ENCODE measurements at regions not wholly inside any gene's neighbourhood (a gene's known extent, or its start where the extent isn't known, plus 50 kb on each side); places are given as distances from the start of the nearest gene placed in this dataset.
A peak's percentile ranks its signal among the peaks of the same experiment; 100 is the strongest.
"Not testable (repeated sequence)": the region's sequence is repeated elsewhere in the genome, so short reads cannot be mapped to it uniquely, and the experiment has no call there.

DNA sequence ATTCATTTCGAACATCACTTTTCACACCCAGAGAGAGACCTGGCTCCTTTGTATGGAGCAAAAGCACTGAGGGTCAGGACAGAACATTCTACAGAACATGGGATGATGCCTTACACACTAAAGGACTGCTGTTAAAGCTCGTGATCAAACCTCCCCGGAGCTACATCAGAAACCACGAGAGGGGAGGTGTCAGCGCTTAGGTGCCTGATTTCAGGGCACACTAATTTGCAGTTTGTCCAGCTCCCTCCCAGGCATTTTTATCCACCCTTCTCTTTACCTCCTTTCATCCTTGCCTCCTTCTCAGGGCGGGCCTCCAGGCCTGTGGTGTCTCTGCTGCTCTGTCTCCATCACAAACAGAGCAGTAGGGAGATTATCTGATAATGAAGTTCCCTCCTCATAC, 127.5 kb downstream of the VPREB1 start:
- peak; percentile 62 for DNase-seq (ENCODE audit: low spot score)

DNA sequence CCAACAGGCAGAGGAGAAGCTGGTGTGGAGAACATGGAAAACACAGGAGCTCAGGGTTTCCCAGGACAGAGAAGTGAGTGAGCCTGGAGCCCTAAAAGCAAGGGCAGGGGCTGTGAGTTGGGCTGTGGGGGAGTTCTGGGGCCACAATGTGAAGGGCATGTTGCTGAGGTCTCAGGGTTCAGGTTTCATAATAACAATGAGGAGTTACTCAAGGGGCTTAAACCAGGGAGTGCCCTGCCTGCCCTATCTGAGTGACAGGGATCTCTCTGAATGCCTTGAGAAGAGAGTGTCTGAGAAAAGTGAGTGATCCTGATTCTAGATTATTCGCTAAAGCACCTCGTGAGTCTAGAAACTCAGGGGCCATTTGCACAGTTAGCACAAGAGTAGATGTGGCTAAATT, 129.6 kb downstream of the VPREB1 start:
- DNase-seq (ENCODE audit: low spot score): no peak

DNA sequence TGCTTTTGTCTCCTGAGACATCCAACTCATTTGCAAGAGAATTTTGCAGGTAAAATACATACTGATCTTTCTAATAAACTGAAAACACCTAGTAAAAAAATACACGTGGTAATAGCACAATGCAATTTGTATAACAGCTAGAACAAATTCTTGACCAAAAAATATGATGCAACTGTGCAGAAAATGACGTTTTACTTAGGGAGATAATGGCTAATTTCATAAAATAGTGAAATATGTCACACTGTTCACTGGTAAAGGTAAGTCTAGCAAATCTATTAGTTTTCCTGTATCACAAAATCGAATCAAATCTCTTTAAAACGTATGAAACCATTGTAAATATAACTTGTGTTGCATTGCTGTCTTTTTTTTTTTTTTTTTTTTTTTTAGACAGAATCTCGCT, 130.0 kb downstream of the VPREB1 start:
- no peak for DNase-seq (ENCODE audit: low spot score)

- no peak for DNase-seq (ENCODE audit: low spot score)
Observed at GRCh38 chr22:22375576-22376351, 131.2 kb downstream of the VPREB1 start.

DNA sequence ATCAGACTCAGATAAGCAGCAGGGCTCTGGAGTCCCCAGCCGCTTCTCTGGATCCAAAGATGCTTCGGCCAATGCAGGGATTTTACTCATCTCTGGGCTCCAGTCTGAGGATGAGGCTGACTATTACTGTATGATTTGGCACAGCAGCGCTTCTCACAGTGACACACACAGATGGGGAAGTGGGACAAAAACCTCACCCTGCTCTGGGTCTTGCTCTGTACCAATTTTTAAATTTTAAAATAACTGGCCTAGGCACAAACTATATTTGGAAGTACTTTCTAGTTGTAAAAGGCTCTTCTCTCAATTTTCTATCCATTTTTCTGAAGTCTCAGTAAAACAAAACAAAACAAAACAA, 131.7 kb downstream of the VPREB1 start:
- DNase-seq (ENCODE audit: low spot score): no peak

DNA sequence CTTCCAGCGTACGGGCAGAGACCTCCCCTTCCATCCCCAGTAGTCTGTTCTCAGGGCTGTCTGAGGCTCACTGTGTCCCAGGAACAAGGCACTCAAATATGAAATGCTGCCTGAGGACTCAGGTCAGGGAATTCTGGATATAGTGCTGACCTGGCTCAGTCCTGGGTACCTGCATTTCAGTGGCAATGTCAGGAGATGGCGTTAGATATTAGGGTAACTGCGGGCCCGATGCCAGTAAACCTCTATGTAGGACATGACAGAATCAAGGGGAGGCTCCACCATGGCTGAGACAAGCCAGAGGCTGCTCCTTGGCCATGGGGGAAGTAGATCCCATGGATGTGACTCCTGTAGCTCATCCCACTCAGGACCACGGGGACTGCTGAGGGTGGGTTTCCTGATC, 131.7 kb downstream of the ZNF280B start:
- not testable (repeated sequence) for DNase-seq (ENCODE audit: low spot score)

- DNase-seq (ENCODE audit: low spot score): no peak
Observed at GRCh38 chr22:22377335-22377734, 131.2 kb downstream of the ZNF280B start.

DNA sequence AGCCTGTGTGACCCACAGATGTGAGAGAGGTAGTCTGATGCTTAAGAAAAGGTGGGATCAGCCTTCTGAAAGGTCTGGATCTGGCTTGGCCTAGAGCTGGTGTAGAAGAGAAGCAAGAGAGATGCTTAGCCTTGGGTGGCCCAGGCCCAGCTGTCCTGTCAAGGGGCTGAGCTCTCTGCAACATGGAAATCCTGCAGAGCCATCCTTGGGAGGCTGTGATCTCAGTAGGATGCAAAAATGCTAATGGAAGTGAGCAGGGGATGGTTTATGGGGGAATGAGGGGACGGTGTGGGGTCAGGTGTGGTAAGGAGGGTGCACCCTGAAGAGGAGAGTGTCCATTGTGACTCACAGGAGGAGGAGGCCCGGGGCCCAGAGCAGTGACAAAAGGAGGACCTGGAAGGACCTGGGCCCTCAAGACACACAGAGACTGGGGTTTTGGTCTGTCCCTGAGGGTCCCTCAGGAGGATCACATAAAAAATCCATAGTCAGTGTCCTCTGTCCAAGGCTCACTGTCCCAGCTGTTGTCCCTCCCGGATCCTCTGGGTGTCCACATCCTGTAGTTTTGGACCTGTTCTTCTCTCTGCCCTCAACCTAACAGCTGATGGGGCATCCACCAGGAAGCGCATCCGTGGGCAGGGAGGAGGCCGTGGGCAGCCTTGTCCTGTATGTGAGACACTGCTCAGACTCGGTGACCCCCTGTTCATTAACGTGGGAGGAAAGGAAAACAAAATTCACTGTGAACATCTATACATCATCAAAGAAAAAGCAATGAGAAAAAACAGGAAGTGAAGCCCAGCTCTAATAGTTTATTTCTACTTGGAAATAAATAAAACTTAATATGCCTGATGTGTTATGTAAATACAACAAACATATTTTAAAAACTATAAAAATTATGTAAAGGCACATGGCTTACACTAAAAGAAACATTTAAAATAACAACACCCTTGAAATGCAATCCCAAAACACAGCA, 129.8 kb downstream of the ZNF280B start:
- no peak for DNase-seq (ENCODE audit: low spot score)

- DNase-seq (ENCODE audit: low spot score): no peak
Observed at GRCh38 chr22:22380098-22381030, 128.2 kb downstream of the ZNF280B start.

DNA sequence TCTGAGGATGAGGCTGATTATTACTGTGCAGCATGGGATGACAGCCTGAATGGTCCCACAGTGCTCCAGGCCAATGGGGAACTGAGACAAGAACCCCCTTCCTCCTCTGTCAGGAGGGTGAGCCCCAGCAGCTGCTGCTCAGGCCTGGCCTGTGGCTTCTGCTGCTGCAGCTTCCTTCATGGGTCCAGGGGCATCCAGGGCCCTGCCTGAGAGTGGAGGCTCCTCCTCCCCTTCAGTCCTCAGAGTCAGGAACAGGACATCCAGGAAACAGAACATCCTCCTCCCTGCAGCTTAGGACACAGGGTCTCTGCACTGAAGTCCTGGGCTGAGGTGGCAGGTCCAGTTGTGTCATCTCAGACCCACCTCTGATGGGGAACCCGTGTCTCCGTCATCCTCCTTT, 127.2 kb downstream of the ZNF280B start:
- DNase-seq (ENCODE audit: low spot score): not testable (repeated sequence)

- DNase-seq (ENCODE audit: low spot score): no peak
Observed at GRCh38 chr22:22384267-22384666, 124.3 kb downstream of the ZNF280B start.

DNA sequence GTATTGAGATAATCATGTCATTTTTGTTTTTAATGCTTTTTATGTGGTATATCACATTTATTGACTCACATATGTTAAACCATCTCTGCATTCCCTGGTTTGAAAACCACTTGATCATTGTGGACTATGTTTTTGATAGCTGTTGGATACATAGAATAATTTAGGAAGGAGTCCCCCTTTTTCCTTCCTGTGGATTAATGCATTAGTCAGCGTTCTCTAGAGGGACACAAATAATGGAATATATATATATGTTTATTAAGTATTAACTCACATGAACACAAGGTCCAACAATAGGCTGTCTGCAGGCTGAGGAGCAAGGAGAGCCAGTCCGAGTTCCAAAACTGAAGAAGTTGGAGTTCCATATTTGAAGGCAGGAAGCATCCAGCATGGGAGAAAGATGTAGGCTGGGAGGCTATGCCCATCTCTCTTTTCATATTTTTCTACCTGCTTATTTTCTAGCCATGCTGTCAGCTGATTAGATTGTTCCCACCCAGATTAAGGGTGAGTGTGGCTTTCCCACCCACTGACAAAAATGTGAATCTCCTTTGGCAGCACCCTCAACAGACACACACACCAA, 123.8 kb downstream of the ZNF280B start:
- DNase-seq (ENCODE audit: low spot score): no peak

DNA sequence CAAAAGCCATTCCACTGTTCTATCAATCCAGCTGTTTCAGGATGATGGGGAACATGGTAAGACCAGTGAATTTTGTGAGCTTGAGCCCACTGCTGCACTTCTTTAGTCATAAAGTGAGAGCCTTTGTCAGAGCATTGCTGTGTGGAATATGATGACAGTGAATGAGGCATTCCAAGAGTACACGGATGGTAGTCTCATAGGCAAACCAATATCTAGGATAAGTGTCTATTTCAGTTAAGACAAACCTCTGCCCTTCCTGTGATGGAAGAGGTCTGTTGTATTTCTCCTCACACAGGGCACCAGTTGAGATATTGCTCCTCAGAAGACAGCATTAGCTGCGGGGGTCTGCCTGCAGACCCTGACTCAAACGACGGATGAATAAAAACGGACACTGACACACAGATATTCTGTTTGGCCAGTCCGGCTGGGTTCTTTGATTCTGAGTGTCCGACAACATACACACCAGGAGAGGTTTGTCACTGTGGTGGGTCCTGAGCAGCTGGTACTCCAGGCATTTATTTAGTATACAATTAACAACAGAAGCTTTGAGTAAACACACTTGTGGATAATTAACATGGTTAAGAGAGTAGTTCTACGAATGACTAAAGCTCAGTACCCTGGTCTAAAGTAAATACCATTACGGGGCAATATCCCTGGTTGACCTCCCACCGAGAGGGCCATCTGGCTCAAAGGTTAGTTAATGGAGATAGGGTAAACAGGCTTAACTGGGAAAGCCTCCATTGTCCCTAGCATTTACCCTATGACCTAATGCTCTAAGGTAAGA, 121.7 kb downstream of the ZNF280B start:
- no peak for DNase-seq (ENCODE audit: low spot score)

GRCh38 chr22:22387386-22387736, 121.2 kb downstream of the ZNF280B start:
- DNase-seq (ENCODE audit: low spot score): no peak

DNA sequence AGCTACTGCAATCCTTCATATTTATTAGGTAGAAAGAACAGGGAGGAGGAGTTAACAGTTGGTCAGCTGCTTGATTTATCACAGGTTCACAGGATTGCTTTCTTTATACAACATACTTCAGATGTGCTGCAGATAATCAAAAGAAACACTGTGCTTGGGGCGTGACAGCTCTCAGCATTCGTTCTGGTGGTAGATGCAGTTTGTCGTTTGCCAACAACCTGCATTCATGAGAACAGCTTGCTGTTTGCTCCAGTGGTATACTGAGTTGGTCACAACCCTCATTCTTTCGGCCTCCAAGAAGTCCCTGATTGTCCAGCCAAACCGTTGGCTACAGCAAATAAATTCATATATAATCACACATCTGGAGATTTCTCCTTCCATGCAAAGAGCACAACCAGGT, 120.5 kb downstream of the ZNF280B start:
- DNase-seq (ENCODE audit: low spot score): no peak

DNA sequence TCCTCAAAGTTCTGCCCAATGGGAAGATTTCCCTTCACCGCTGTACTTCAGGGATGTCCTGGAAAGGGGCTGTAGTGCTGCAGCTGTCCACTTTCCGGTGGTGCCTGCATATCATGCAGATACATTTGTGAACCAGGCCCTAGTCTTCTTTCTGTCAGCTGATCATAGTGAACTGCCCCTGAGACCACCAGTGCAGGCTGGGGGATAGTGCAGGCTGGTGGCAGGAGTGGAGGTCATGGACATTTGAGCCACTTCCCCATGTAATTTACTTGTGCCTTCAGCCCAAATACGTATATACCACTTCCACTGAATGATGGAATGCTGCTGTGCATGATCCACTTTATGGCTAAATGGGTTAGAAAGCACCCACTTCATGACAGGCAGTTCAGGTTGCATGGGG, 120.0 kb downstream of the ZNF280B start:
- DNase-seq (ENCODE audit: low spot score): no peak

GRCh38 chr22:22389467-22389866, 119.1 kb downstream of the ZNF280B start:
- DNase-seq (ENCODE audit: low spot score): no peak

- no peak for DNase-seq (ENCODE audit: low spot score)
Observed at GRCh38 chr22:22390989-22391388, 117.6 kb downstream of the ZNF280B start.

DNA sequence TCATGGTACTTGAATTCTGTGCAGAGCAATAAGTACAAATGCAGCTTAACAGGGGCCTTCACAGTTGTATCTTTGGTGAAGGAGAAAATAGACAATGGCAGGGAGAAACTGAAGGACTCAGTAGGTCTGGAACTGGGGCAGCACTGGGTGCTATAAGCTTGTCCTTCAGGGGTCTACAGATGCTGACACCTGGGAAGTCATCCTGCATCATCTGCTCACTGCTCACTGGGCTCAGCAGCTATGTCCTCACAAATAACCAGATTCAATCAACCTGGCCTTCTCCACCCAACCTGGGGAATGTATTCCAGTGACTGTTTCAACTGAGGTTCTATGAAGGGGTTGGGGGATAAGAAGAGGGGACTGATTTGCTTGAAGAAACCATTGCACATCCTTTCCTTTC, 117.0 kb downstream of the ZNF280B start:
- no peak for DNase-seq (ENCODE audit: low spot score)

DNA sequence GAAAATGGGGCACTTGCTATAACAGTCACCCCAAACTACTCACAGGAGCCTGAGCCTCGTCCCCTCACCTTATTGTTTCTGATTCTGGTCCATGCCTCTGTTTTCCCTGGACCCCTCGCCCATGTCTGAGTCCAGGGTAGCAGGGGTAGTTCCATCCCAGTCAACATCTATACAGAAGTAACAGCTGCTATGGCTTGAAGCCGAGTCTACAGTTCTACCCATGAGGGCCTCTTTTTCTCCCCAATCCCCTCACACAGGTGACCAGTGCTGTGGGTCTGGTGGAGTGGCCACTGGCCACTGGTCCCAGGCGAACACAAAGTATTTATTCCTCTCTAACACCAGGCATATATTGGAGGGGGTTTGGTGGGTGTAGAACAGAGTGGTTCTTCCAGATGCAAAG, 116.4 kb downstream of the ZNF280B start:
- no peak for DNase-seq (ENCODE audit: low spot score)

DNA sequence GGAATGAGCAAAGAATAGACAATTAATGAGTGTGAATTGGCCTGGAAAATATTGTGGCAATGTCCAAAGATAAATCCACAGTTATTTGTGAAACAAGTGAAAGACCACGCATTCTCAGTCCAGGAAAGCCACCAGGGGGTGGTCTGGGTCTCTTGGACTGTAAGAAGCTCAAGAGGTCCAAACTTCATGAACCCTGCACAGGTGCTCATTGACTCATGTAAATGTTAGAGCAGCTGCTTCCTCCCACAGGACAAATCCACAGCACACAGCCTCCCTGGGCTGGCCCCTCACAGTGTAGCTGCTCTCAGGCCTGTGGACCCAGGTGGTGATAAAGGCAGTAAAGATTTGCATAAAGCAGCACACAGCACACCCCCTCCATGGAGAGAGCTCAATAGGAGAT, 114.0 kb downstream of the ZNF280B start:
- DNase-seq (ENCODE audit: low spot score): no peak

Data from umbilical cord (tissue), 1 donor.